ENCODE measurements at regions not wholly inside any gene's neighbourhood (a gene's known extent, or its start where the extent isn't known, plus 50 kb on each side); places are given as distances from the start of the nearest gene placed in this dataset.

DNA sequence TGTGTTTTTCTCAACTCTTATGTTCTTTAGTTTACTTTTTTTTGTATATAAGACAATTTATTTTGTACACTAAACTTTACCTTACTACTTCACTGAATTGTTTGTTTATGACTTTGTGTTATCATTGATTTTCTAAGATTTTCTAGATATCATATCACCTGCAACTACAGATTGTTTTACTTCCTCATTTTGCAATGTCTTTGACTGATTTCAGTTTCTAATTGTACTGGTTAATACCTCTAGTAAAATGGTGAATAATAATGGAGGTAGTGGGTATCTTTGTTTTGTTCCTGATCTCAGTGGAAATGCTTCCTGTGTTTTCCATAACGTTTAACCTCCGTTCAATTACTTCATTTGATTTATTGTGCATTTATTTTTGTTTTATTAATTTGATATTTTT lies 490.2 kb downstream of the TLL1 start:
- no peak for DNase-seq (ENCODE audit: low spot score)

DNA sequence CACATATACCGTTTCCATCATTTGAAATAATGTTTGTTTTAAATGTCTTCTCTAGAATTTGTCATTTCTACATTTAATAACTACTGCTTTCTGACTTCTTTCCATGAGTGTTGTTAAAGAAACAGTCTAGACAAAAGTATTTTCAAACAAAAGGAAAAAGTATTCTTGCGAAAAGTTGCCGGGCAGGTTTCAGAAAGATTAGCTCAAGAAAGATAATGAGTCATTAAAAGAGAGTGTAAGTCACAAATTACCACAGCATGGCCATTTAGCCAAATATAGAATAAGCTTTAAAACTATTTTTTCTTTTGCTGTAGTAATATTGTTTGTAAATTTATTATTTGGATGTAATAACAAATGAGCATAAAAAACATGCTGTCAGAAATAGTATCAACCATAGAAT lies 493.0 kb downstream of the TLL1 start:
- DNase-seq (ENCODE audit: low spot score): no peak

DNA sequence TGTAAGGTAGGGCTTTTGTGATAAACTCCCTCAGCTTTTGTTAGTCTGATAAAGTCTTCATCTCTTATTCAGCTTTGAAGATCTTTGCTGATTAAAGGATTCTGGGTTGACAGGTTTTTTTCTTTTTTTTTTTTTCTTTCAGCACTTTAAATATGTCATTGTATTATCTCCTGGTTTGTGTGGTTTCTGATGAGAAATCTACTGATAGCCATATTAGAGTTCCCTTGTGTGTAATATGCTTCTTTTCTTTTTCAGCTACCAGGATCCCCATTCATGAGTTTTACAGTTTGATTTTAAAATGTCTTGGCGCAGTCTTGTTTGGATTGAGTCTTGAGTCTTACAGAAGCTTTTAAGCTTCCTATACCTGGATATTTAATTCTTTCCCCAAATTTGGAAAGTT lies 504.5 kb downstream of the TLL1 start:
- no peak for DNase-seq (ENCODE audit: low spot score)

DNA sequence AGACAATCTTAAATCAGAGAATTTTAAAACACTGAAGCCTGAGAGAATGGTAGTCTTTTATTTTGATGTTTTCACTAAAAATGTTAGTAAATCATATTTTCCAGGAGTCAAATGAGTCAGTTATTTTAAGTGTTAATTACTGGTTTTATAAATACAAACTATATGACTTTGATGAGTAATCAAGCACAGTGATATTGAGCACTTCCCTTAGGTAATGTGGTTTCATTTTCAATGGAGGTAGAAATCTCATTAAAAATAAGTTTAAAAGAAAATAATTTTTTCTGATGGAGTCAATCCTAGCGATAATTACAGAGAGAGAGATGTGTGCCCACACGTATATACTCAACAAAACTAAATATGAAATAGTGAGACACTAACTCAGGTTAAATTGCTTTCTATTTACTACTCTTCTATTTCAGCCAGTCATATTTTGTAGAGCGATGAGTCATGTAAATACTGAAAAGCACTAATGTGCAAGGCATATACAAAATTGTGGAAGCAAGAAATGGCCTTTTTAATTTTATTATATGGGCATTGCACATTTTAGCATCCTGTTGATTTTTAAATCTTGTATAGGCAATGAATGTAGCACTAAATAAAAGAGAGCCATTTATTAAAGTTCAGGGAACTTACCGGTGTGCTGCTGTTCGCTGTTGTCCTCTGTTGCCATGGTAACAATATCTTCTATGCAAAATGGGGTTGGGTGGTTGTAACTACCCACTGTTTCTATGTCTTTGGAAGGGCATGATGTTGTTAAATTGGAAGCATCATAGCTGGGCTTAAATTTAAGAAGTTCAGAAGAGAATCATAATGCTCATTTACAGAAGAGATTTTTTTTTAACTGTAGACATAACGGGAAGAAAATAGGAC lies 513.7 kb downstream of the TLL1 start:
- DNase-seq (ENCODE audit: low spot score): no peak

DNA sequence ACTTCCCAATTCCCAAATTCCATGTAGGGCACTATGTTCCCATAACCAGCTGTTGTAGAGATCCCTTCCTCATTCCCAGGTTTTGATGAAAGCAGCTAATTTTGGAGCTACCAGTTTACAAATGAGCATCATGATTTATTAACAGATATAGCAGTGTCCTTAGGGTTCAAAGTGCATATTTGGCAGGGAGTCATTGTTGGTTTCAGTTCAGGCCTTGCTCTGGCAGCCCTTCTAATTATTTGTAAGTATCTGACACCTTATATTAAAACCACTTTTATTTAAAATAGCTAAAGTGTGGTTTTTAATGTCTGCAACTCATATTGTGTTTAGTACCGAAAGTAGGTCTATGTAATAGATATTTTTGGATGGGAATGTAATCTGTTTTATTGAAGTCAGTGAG lies 518.5 kb downstream of the TLL1 start:
- DNase-seq (ENCODE audit: low spot score): no peak

DNA sequence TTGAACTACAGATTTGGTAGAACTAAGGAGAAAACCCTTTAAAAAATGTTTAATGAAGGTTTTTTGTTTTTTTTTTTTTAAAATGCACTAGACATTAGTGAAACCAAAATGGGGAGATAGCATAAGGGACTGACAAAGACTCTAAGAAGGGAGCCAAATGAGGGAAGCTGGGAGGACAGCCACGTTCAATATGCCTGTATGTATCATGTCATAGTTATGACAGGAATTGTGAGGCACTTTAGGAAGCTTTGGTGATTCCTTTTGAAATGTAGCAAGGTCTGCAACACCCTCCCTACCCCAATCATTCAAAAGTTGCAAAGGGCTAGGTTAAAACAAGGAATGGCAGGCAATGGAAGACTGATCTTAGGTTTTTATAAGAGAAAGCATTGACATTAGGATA lies 526.0 kb downstream of the TLL1 start:
- no peak for DNase-seq (ENCODE audit: low spot score)

DNA sequence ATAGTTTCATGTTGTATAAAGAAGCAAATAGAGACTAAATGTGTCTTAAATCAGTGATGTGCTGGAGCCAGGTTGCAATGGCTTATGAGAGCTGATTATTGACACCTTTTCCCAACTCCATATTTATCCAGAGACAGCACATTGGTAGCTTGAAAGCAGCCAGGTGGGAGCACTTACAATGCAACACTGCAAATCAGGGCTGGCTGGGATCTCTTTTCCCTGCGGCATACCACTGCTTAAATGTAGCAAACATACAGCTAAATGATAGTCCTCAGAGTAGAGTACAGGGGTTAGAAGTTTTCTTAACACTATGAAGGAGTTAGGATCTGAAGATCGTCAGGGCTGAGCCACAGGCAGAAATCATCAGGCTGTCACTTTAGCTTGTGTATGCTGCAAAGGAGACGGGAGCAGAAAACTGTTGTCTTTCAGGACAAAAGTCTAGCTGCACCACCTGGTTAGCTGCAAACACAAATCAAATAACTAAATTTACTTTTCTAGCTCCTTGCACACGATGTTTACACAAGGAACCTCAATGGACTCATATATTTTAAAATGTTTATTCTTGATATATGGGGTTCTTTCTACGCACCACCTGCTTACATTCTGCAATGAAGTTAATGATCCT lies 527.3 kb downstream of the TLL1 start:
- no peak for DNase-seq (ENCODE audit: low spot score)

DNA sequence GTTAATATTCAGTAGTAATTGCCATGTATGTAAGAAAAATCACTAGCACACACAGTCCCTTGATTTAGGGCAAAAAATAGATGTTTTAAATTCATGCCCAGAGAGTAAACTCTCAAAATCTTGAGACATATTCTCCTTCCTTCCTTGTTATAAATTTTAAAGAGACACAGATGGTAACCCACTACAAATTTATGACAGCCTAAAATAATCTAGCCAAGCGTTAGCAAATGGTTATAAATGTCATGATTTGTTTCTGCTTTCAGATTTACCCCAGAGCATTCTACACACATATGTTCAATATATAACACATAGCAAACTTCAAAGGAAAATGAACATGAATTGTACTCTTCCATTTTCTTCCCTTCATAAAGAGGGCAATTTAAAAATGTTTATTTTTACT lies 540.3 kb downstream of the TLL1 start:
- no peak for DNase-seq (ENCODE audit: low spot score)

DNA sequence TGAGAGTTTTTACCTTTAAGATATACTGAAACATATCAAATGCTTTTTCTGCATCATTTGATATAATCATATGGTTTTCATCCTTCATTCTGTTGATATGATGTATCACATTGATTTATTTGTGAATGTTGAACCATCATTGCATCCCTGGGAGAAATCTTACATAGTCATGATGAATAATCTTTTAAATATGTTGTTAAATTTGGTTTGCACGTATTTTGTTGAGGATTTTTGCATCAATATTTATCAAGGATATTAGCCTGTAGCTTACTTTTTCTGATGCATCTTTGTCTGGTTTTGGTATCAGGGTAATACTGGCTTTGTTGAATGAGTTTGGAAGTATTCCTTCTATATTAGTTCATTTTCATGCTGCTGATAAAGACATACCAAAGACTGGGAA lies 541.4 kb downstream of the TLL1 start:
- DNase-seq (ENCODE audit: low spot score): no peak

DNA sequence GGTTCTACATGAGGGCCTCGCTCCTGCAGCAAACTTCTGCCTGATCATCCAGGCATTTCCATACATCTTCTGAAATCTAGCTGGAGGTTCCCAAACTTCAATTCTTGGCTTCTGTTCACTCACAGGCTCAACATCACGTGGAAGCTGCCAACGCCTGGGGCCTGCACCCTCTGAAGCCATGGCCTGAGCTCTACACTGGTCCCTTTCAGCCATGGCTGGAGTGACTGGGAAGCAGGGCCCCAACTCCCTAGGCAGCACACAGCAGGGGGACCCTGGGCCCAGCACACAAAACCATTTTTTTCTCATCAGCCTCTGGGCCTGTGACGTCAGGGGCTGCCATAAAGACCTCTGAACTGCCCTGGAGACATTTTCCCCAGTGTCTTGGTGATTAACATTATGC lies 542.7 kb downstream of the TLL1 start:
- no peak for DNase-seq (ENCODE audit: low spot score)

DNA sequence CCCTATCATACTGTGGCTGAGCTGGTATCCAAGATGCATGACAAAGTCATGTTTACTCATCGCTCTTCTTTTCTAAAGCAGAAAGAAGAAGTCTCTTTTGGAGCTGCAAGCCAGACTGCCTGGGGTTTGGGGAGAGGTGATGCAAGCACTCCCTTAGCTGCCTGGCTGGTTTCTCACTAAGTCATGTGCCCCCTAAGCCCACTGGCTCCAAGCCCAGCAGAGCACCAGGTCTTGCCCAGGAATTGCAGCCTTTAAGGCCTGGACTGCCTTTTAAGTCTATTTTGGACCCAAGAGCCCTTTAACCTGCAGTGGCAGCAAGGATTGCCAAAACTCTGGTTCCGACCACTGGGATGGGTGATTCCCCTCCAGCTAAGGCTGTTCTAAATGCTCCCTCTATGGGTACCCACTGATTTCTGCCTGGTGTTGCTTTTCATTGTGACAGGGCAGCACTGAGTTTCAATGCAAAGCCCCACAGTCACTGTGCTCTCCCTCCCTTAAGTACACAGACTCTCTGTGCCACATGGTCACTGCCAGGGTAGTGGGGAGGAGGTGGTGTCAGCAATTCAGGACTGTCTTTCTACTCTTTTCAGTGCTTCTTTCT lies 548.6 kb downstream of the TLL1 start:
- no peak for DNase-seq (ENCODE audit: low spot score)

DNA sequence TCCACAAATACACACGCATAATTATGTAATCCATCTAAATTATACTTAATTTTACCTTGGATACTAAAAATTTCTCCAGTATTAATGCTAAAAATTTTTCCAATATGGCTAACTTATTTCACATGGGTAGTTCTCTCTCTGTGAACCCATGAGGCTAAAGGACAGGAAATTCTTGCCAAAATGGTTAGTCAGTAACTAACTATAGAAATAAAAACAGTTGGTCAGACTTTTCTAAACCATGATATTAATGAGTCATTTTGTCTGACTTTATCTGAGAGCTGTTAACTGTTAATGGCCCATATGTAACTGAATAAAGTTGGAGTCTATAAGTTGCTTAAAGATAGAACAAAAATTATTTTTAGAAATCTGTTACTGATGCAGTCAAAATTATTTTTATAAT lies 549.4 kb downstream of the TLL1 start:
- no peak for DNase-seq (ENCODE audit: low spot score)

DNA sequence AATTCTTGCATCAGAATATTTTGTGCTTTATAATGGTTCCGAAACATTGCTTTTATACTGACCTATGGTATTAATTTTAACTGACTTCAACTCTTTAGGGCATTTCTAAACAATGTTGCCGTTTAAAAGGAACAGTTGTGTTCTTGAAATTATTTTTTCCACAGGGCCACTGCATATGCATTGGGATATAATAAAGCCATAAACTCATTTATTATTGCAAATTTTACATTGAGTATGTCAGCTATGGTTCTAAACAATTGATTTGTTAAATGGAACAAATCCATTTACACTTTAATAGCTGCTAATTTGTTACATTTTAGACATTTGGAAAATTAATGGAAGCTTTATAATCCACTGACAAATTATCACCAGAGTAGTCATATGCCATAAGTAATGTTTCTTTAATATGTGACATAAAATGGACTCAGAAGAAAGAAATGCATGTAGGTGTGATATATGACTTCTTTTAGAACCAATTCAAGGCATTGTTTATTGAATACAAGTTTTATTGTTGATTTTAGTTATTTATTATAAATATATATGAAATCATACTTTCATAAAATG lies 553.3 kb downstream of the TLL1 start:
- no peak for DNase-seq (ENCODE audit: low spot score)

DNA sequence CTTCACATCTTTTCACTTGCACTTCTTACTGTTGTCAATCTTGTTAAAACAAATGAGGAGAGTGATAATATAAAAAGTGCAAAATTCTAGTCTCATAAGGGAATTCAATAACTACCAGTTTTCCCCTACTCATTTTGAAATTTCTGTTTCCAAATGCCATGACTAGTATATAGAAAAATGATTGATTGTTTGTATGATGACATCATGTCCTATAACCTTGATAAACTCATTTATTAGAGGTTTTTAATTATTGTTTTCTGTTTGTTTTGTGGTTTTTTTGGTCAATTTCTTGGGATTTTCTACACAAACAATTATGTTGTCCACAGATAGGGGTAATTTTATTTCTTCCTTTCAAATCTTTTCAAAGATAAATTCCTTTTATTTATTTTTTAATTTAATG lies 559.1 kb downstream of the TLL1 start:
- DNase-seq (ENCODE audit: low spot score): no peak

DNA sequence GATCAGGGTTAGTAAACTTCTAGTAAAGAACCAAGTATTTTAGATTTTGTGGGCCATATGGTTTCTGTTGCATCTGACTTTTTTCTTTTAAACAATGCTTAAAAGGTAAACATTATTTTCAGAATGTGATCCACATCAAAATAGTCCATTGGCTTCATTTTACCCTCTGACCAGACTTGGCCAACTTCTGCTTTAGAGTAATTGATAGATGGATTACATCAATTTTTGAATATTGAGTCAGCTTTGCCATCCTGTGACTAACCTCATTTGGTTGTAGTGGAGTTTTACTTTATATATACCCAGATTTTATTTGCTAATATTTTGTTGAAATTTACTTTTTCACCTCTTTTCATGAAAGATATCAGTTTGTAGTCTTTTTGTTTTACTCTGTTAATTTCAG lies 559.8 kb downstream of the TLL1 start:
- DNase-seq (ENCODE audit: low spot score): no peak

DNA sequence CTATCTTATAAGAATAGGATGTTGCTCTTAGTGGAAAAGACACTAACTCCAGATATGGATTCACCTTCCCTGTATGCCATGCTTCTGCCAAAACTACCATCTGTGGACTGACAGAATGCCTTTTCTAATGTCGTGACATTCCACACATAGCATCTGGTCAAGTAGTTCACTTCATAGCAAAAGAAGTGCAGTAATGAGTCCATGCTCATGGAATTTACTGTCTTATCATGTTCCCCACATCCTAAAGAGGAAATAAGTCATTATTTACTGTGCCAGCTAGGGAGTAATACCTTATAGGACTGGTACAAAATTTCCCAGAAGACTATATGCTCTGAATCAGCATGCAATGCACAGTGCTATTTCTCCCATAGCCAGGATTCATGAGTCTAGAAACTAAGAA lies 562.4 kb downstream of the TLL1 start:
- no peak for DNase-seq (ENCODE audit: low spot score)

DNA sequence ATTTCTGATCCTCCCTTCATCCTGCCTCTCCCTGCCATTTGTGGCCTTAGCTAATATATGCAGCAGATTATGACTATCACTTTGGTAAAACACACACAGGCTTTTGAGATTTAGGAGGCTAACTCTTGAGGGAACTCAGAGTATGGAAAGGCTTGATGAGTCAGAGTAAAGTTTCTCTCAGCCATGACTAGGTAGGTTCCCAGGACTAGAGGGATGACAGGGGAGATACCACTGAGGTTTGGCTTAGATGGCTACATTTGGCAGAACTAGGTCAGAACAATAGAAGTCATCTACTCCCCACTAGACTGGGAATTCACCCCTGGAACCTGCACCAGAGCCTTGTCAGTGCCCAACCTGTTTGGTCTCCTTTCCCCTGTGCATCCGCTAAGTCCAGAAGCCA lies 585.7 kb downstream of the TLL1 start:
- DNase-seq (ENCODE audit: low spot score): no peak

DNA sequence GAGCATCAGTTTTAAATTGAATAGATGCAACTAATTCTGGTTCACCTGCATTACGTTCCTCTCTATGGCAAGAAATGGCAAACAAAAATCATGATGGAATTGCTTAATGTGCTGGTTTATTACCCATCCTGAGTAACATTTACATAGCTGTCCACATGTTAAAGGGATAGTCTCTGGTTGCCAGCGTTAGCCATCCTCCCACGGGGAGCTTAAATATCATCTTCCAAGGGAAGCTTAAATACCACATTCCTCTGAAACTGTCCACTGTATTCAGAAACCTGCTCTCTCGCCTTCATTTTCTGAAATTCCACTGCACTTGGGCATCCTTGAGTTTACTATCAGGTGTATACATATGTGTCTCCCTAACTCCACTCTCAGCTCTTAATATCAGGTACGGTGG lies 586.6 kb downstream of the TLL1 start:
- no peak for DNase-seq (ENCODE audit: low spot score)

DNA sequence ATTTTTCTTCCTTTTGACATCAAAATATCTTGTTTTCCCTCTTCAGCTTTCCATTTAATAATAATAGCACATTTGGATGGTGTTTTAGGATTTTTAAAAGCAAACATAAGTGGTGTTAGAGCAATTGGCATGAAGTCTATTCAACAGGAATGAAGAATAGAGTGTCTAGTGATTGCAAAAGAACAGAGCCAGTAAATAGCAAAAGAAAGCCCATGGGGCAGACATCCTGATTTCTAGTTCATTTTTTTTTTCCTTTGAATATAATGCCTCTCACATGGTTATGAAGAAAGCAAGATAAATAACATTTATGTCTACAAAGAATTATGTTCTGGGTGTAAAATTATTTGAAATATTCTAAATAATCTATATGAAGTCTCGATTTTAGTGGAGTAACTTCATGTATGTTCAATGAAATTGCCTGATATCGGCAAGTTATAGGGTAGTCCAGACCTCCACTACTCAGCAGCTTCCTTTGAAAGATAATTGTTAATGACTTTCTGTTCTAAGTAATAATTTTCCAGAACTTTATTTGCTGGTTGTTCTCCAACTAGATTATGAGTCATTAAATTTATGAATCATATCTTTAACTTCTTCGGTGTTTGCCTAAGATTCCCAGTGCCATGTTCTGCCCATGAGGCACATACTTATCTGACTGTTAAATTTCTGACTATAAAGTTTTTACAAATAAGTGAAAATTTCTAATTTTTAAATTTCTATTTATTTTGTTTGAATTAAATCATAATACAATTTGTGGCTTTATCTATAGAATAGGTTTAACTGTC lies 587.9 kb downstream of the TLL1 start:
- no peak for DNase-seq (ENCODE audit: low spot score)

DNA sequence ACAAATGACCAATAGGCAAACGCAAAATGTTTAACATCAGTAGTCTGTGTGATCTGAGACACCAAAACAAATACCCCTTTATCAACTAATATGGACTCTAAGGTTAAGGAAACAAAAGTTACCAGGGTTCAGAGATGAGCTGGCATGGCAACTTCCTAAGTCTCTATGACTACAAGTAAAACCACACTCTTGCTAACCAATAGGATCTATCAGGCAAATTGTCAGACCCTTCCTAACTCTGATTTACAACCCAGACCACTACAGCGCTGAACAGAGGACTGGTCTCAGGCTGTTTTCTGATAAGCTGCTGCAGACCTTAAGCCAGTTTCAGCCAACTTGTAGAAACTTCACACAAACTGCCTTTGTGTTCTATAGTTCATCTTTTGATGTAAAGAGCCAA lies 608.0 kb downstream of the TLL1 start:
- no peak for DNase-seq (ENCODE audit: low spot score)

DNA sequence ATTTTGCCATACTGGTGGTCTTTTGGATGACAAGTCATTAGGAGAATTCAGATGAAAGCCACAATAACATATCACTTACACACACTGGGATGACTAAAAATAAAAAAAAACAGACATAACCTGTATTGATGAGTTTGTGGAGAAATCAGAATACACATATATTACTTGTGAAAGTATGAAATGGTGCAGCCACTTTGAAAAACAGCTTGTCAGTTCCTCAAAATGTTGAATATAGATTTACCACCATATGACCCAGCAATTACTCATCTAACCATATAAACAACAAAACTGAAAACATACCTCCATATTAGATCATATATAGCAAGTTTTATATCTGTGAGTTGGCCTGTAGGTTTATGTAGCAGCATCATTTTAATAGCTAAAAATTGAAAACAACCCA lies 608.7 kb downstream of the TLL1 start:
- no peak for DNase-seq (ENCODE audit: low spot score)

DNA sequence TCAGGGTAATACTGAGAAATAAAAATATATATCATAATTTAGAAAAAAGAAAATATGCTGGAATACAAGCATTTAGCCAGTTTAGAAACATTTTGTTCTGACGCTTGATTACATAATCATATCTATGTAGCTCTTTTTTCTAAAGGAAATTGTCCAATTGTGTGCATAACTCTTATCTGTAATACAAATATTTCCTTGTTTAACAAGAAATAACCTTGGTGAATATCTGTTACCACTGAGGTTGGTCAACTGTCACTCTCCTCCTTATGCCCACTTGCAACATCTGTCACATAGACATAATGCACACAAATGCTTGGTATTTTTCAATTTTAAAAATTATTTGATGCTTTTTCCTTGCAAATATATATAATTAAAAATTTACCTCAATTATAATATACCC lies 609.7 kb downstream of the TLL1 start:
- DNase-seq (ENCODE audit: low spot score): no peak
